ENCODE measurements at regions not wholly inside any gene's neighbourhood (a gene's known extent, or its start where the extent isn't known, plus 50 kb on each side); places are given as distances from the start of the nearest gene placed in this dataset.

- TF ChIP-seq POLR2A (IDR thresholded peaks at IDR 0.05; ENCODE audit: low read length) (no peak), GATA1 (IDR thresholded peaks at IDR 0.05; ENCODE audit: low read depth, low read length) (no peak)
These were observed 867.1 kb downstream of the IGSF11 start for GRCh38 chr3:118167571-118167970.
